DND-41 (cell line): ENCODE measurements at regions not wholly inside any gene's neighbourhood (a gene's known extent, or its start where the extent isn't known, plus 50 kb on each side); places are given as distances from the start of the nearest gene placed in this dataset.

ENCODE experiments used
- ATAC-seq: fragments of 200-7000 bp; cut with Tn5 transposase; 3 replicates; pipeline ENCODE4 v1.9.1; 2021; ENCODE audit warnings: low read depth; ENCODE audit not compliant: insufficient read depth
- DNase-seq: peaks from one replicate; pipeline ENCODE4 v3.0.0-alpha.2; 2020
- H2AFZ ChIP-seq: 2 replicates; pipeline ENCODE4 v1.6.0; 2012; ENCODE audit warnings: low read depth, low read length
- H3K27ac ChIP-seq: 2 replicates; pipeline ENCODE4 v1.5.1; 2012; ENCODE audit warnings: low read length, inconsistent platforms
- H3K27me3 ChIP-seq: fragments of 200-600 bp; sonication (generic); 2 replicates; pipeline ENCODE4 v1.6.0; 2012; ENCODE audit warnings: low read length, mild to moderate bottlenecking, inconsistent platforms; ENCODE audit not compliant: insufficient read depth, poor library complexity
- H3K36me3 ChIP-seq: 2 replicates; pipeline ENCODE4 v1.5.1; 2012; ENCODE audit warnings: low read length, inconsistent platforms; ENCODE audit not compliant: insufficient read depth
- H3K4me1 ChIP-seq: 2 replicates; pipeline ENCODE4 v1.5.1; 2012; ENCODE audit warnings: mild to moderate bottlenecking, low read length; ENCODE audit not compliant: insufficient read depth
- H3K4me2 ChIP-seq: 2 replicates; pipeline ENCODE4 v1.6.0; 2012; ENCODE audit warnings: mild to moderate bottlenecking, moderate library complexity, low read length, inconsistent platforms; ENCODE audit not compliant: insufficient read depth
- H3K4me3 ChIP-seq, 2 experiments: fragments of 200-600 bp in 1 of 2; shearing (Covaris generic) in 1 of 2; 2 replicates each; pipeline ENCODE4 v1.5.1; 2012 to 2016; ENCODE audit warnings: inconsistent platforms in 2 of 2, low read length in 2 of 2, mild to moderate bottlenecking in 2 of 2, low read depth in 1 of 2, moderate library complexity in 1 of 2
- H3K79me2 ChIP-seq: 2 replicates; pipeline ENCODE4 v1.6.0; 2012; ENCODE audit warnings: low read length, inconsistent platforms; ENCODE audit not compliant: insufficient read depth
- H3K9ac ChIP-seq: 2 replicates; pipeline ENCODE4 v1.6.0; 2012; ENCODE audit warnings: low read depth, mild to moderate bottlenecking, inconsistent platforms, low read length, moderate library complexity
- H3K9me3 ChIP-seq: 2 replicates; pipeline ENCODE4 v1.5.1; 2012; ENCODE audit warnings: low read length, moderate library complexity, mild to moderate bottlenecking, inconsistent platforms; ENCODE audit not compliant: insufficient read depth, severe bottlenecking
- H4K20me1 ChIP-seq: 2 replicates; pipeline ENCODE4 v1.6.0; 2012; ENCODE audit warnings: low read length; ENCODE audit not compliant: insufficient read depth
- CTCF ChIP-seq: IDR thresholded peaks from 2 replicates; pipeline ENCODE4 v1.5.1; 2012; ENCODE audit warnings: borderline replicate concordance, low read length, moderate library complexity, mild to moderate bottlenecking; ENCODE audit not compliant: poor library complexity, severe bottlenecking; ENCODE audit errors: extremely low read depth
- EZH2 ChIP-seq: IDR thresholded peaks from 3 replicates; pipeline ENCODE4 v1.6.1; 2012; ENCODE audit warnings: borderline replicate concordance, low read depth, mild to moderate bottlenecking, moderate library complexity, low read length, inconsistent platforms; ENCODE audit not compliant: severe bottlenecking

GRCh38 chr12:19751078-19751477 lies 311.8 kb downstream of the AEBP2 start:
- Histone ChIP-seq H4K20me1 (no peaks in the 10 kb centered on the region), H3K9ac (no peak overlapping the region), H3K9me3 (no peaks in the 10 kb centered on the region), H3K27ac (no peak overlapping the region), H3K4me1 (no peaks in the 10 kb centered on the region), H3K4me2 (no peak overlapping the region), H3K79me2 (no peaks in the 10 kb centered on the region), H3K4me3 (no peak overlapping the region), H2AFZ (no peak overlapping the region), H3K27me3 (no peaks in the 10 kb centered on the region), H3K36me3 (no peaks in the 10 kb centered on the region)
- DNase-seq (no peak), ATAC-seq (no peak)
- TF ChIP-seq EZH2 (no peak), CTCF (no peak)

- H2AFZ ChIP-seq = no peak overlapping the region
- ATAC-seq = no peak
- H3K9me3 ChIP-seq = no peaks in the 10 kb centered on the region
- H3K4me3 ChIP-seq = no peak overlapping the region
- TF ChIP-seq CTCF (no peak), EZH2 (no peak)
- H3K36me3 ChIP-seq = no peaks in the 10 kb centered on the region
- DNase-seq = no peak
- H3K9ac ChIP-seq = no peak overlapping the region
- H4K20me1 ChIP-seq = no peaks in the 10 kb centered on the region
- H3K27me3 ChIP-seq = peaks cover 4% of the 10 kb centered on the region
- H3K27ac ChIP-seq = no peak overlapping the region
- no peaks in the 10 kb centered on the region for H3K4me1 ChIP-seq
- no peaks in the 10 kb centered on the region for H3K79me2 ChIP-seq
- H3K4me2 ChIP-seq = no peak overlapping the region
Observed at GRCh38 chr12:19752712-19753111, 313.4 kb downstream of the AEBP2 start.

- no peaks in the 10 kb centered on the region for H3K79me2 ChIP-seq
- H3K27ac ChIP-seq = no peak overlapping the region
- H3K9me3 ChIP-seq = no peaks in the 10 kb centered on the region
- TF ChIP-seq EZH2 = no peak
- no peak for TF ChIP-seq CTCF
- ATAC-seq (no peak), DNase-seq (no peak)
- H3K9ac ChIP-seq = no peak overlapping the region
- H3K4me1 ChIP-seq = no peaks in the 10 kb centered on the region
- no peak overlapping the region for H3K4me3 ChIP-seq
- H3K4me2 ChIP-seq = no peak overlapping the region
- peaks cover 4% of the 10 kb centered on the region for H3K27me3 ChIP-seq
- no peaks in the 10 kb centered on the region for H3K36me3 ChIP-seq
- H2AFZ ChIP-seq = no peak overlapping the region
- no peaks in the 10 kb centered on the region for H4K20me1 ChIP-seq
Observed at GRCh38 chr12:19755136-19755535, 315.8 kb downstream of the AEBP2 start.

- no peaks in the 10 kb centered on the region for H3K4me1 ChIP-seq
- no peak overlapping the region for H3K4me2 ChIP-seq
- H2AFZ ChIP-seq = no peak overlapping the region
- DNase-seq = no peak
- H3K27ac ChIP-seq = no peak overlapping the region
- peak; percentile 62; the same call in 2 of the 3 replicates for ATAC-seq
- H3K79me2 ChIP-seq = no peaks in the 10 kb centered on the region
- no peaks in the 10 kb centered on the region for H4K20me1 ChIP-seq
- H3K4me3 ChIP-seq = no peak overlapping the region
- H3K36me3 ChIP-seq = no peaks in the 10 kb centered on the region
- TF ChIP-seq CTCF (peak; percentile 71), EZH2 (no peak)
- H3K9ac ChIP-seq = no peak overlapping the region
- H3K27me3 ChIP-seq = peaks cover 4% of the 10 kb centered on the region
- no peaks in the 10 kb centered on the region for H3K9me3 ChIP-seq
Observed at GRCh38 chr12:19757317-19757877, 318.1 kb downstream of the AEBP2 start.
